ENCODE measurements at regions not wholly inside any gene's neighbourhood (a gene's known extent, or its start where the extent isn't known, plus 50 kb on each side); places are given as distances from the start of the nearest gene placed in this dataset.

GRCh38 chrX:106220177-106220576 is 52.1 kb downstream of the PWWP3B start:
- TF ChIP-seq CTCF (conservative IDR thresholded peaks at IDR 0.05; ENCODE audit: low read depth, low read length) (peak; percentile 45), EZH2 (IDR thresholded peaks at IDR 0.05; ENCODE audit: borderline replicate concordance, low read depth, low read length, poor library complexity, severe bottlenecking) (no peak)

All from A673 (cell line).